ENCODE measurements at regions not wholly inside any gene's neighbourhood (a gene's known extent, or its start where the extent isn't known, plus 50 kb on each side); places are given as distances from the start of the nearest gene placed in this dataset.

DNA sequence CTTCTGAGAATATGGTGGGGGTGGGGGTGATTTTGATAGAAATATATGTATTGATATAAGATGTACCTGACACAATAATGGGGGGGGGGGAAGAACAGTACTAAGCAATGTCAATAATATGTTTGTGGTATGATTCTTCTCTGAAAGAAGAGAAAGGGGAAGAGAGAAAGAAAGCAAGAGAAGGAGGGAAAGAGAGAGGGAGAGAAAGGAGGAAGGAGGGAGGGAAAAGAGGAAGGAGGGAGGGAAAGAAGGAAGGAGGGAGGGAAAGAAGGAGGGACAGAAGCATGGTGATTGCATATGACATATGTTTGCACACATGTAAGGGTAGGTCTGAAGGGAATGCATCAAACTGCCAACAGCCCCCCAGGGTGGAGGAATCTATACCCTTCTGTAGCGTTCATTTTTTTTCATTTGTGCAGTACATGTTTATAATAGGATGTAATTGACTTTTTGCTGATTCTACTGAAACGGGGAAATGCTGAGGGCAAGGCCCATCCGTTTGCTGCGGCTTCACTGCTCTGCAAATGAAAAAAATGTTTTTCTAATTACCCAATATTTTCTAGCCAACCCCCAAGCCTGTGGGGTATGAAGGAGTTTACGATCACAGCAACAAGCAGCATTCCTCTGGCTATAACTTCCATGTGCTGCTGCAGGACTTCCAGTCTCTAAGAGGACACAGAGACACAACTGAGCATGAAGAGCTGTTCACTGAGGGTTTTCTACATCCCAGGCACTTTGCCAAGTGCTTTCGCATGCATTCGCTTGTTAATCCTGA, 119.3 kb upstream of the ZC3H12A start:
- TF ChIP-seq EZH2 (IDR thresholded peaks at IDR 0.05; ENCODE audit: borderline replicate concordance, low read depth, low read length, severe bottlenecking) (no peak), MYC (IDR thresholded peaks at IDR 0.05; ENCODE audit: low read depth, low read length) (no peak), POLR2AphosphoS5 (IDR thresholded peaks at IDR 0.05; ENCODE audit: insufficient read depth, low read depth, low read length) (no peak)
- TF ChIP-seq, protein P1, sequence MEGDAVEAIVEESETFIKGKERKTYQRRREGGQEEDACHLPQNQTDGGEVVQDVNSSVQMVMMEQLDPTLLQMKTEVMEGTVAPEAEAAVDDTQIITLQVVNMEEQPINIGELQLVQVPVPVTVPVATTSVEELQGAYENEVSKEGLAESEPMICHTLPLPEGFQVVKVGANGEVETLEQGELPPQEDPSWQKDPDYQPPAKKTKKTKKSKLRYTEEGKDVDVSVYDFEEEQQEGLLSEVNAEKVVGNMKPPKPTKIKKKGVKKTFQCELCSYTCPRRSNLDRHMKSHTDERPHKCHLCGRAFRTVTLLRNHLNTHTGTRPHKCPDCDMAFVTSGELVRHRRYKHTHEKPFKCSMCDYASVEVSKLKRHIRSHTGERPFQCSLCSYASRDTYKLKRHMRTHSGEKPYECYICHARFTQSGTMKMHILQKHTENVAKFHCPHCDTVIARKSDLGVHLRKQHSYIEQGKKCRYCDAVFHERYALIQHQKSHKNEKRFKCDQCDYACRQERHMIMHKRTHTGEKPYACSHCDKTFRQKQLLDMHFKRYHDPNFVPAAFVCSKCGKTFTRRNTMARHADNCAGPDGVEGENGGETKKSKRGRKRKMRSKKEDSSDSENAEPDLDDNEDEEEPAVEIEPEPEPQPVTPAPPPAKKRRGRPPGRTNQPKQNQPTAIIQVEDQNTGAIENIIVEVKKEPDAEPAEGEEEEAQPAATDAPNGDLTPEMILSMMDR (IDR thresholded peaks at IDR 0.05; ENCODE audit: extremely low read depth in 1 of 2, insufficient read depth in 1 of 2, low read depth in 1 of 2, low read length in 2 of 2): no peak

All from endothelial cell of umbilical vein (primary cell).